GM18511 (cell line): ENCODE measurements at regions not wholly inside any gene's neighbourhood (a gene's known extent, or its start where the extent isn't known, plus 50 kb on each side); places are given as distances from the start of the nearest gene placed in this dataset.

Experiments used
- ATAC-seq: cut with Tn5 transposase; IDR thresholded peaks from one replicate; pipeline ENCODE4 v1.9.1; 2021; ENCODE audit warnings: mild to moderate bottlenecking, moderate library complexity; ENCODE audit not compliant: unreplicated experiment

- ATAC-seq: no peak
Observed at GRCh38 chr21:23712166-23712565, 1895.1 kb downstream of the MRPL39 start.

GRCh38 chr21:23706431-23706830 is 1900.8 kb downstream of the MRPL39 start:
- ATAC-seq: no peak

GRCh38 chr21:23699402-23699801 is 1907.9 kb downstream of the MRPL39 start:
- ATAC-seq: no peak

DNA sequence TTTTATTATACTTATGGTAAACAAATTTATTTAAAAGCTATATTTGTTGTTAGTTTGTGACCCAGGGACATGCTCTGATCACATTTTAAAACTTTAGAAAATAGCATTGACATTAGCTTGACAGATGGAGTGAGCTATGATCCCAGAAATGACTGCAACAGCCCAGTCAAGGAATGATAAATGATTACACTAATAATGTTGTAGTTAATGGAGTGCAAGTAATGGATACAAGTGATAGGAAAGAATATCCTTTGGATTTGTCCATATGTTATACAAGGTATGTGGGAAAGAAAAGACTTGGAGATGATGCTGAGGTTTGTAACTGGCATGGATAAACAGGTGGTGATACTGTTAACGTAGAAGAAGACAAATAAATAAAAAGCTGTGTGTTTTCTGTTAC is 1908.7 kb downstream of the MRPL39 start:
- no peak for ATAC-seq

GRCh38 chr21:23695443-23695842 is 1911.8 kb downstream of the MRPL39 start:
- ATAC-seq: no peak

- no peak for ATAC-seq
Observed at GRCh38 chr21:23694390-23694789, 1912.9 kb downstream of the MRPL39 start.

- ATAC-seq: no peak
Observed at GRCh38 chr21:23690316-23690715, 1917.0 kb downstream of the MRPL39 start.

- ATAC-seq: no peak
Observed at GRCh38 chr21:23686737-23687523, 1920.4 kb downstream of the MRPL39 start.

GRCh38 chr21:23684431-23684830 is 1922.8 kb downstream of the MRPL39 start:
- no peak for ATAC-seq

GRCh38 chr21:23664193-23664694 is 1943.0 kb downstream of the MRPL39 start:
- ATAC-seq: no peak

DNA sequence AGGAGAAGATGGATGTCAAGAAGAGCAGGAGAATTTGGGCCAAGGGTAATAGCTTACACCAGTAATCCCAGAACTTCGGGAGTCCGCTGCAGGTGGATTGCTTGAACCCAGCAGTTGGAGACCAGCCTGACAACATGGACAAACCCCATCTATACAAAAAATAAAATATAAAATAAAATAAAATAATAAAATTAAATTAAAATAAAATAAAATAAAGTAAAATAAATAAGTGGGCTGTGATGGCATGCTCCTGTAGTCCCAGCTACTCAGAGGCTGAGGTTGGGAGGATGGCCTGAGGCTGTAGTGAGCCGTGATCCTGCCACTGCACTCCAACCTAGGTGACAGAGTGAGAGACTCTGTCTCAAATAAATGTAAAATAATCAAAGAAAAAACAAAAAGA is 1946.7 kb downstream of the MRPL39 start:
- no peak for ATAC-seq

- no peak for ATAC-seq
Observed at GRCh38 chr21:23644768-23645167, 1962.5 kb downstream of the MRPL39 start.

- no peak for ATAC-seq
Observed at GRCh38 chr21:23639721-23640120, 1967.6 kb downstream of the MRPL39 start.

DNA sequence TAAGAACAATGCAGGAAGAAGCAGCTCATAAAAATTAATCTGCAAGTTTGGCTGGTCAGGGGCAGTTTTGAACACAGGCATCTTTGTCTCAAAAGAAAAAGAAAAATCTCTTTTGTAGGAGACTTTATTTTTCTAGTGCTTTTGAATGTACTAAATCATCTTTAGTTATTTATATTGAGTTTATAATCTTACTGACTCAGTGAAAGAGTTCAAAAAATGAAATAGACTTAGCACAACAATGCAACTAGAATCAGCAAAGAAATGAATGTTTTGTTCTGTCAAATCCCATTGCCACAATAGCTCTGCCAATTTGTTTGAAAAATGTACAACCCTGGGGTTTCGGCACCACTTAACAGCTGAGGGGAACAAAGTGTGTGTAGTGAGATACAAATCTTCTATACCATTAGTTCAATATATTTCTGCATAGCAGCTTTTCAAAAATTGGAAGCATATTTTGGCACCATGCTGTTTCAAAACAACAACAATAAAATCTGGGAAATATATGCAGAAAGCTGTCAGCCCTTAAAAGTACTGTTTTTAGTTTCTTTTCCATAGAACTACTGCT is 1969.1 kb downstream of the MRPL39 start:
- no peak for ATAC-seq

GRCh38 chr21:23633447-23633940 is 1973.8 kb downstream of the MRPL39 start:
- ATAC-seq: no peak

- no peak for ATAC-seq
Observed at GRCh38 chr21:23624281-23624680, 1983.0 kb downstream of the MRPL39 start.

DNA sequence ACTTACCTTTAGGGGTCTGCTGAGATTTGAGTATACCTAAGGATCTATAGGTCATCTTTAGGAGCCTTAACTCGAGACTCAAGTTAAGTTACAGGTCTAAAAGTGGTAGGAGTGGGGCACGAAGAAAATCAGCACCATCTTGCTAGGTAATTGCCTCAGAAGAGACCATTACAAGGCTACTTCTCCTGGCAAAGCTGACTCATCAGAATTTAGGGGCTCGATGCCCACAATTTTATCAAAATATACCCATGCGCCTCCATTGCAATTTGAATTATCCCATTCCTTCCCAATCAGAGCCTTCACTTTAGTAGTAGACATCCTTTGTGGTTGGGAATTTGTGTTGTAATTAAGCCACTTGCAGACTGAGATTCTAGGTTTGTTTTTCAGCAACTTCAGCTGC is 1994.3 kb downstream of the MRPL39 start:
- ATAC-seq: no peak

DNA sequence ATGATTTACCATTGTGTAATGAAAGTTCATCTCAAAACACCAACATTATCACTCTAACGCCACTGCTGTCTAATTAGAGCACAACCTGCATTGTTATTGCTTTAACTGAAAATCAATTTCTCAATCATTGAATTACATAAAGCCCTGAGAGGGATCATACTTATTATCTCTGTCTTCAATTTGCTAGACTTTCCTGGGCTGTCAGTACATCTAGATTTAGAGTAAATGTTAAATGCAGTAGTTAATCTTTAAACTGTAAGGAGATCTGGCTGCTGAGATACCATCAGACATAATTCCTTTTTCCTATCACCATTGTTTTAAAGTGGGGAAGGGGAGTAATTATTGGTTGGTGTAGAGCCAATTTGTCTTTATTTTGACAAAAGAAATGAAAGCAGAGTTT is 1995.1 kb downstream of the MRPL39 start:
- ATAC-seq: no peak

- no peak for ATAC-seq
Observed at GRCh38 chr21:23607782-23608431, 1999.4 kb downstream of the MRPL39 start.

DNA sequence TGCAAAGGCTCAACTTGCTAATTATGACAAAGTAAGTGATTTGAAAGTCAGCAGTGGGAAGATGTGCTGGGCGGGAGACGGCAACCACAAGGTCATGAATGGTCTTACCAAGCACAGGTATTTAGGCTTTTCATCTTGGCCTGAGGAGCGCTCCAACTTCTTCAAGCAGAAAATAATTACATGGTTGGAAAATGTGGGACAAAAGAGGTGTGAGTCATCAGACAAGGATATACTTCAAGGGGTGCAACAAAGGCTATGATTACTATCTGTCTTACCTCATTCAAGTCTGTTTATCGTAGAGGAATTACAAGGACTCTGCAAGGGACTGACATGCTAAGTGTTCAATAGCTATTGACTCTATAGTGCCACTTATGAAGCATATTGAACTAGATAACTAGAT is 2005.7 kb downstream of the MRPL39 start:
- ATAC-seq: no peak

GRCh38 chr21:23593582-23593981 is 2013.7 kb downstream of the MRPL39 start:
- ATAC-seq: no peak

GRCh38 chr21:23585419-23585818 is 2021.9 kb downstream of the MRPL39 start:
- peak; percentile 62 for ATAC-seq
